CD8-positive, alpha-beta memory T cell (primary cell): ENCODE measurements at regions not wholly inside any gene's neighbourhood (a gene's known extent, or its start where the extent isn't known, plus 50 kb on each side); places are given as distances from the start of the nearest gene placed in this dataset.

ENCODE experiments used
- CTCF ChIA-PET: fragments of 350-600 bp; sonication (Branson Sonifier 250); formaldehyde crosslinking; loops from one replicate; lab custom pipeline; 2021; ENCODE audit warnings: antibody characterized with exemption; lab: Charles Lee
- POLR2A ChIA-PET: fragments of 350-600 bp; sonication (Branson Sonifier 250); formaldehyde crosslinking; loops from one replicate; lab custom pipeline; 2021; ENCODE audit warnings: antibody characterized with exemption; lab: Charles Lee
- DNase-seq, 5 donors: peaks; one replicate each; pipeline versions ENCODE4 v3.0.0 to v3.0.0-alpha.2; 2020 to 2022; ENCODE audit warnings: mixed read lengths in 1 of 5
- H3K27ac ChIP-seq: one replicate; pipeline ENCODE4 v1.7.0; 2013; ENCODE audit warnings: low read depth, mild to moderate bottlenecking, low read length, moderate library complexity
- H3K27me3 ChIP-seq: 2 replicates; pipeline ENCODE4 v1.7.0; 2013; ENCODE audit warnings: low read length, mild to moderate bottlenecking; ENCODE audit not compliant: insufficient read depth, poor library complexity, severe bottlenecking
- H3K36me3 ChIP-seq: 2 replicates; pipeline ENCODE4 v1.7.0; 2013; ENCODE audit warnings: mild to moderate bottlenecking, low read length, moderate library complexity; ENCODE audit not compliant: insufficient read depth
- H3K4me1 ChIP-seq: 2 replicates; pipeline ENCODE4 v1.7.0; 2013; ENCODE audit warnings: mild to moderate bottlenecking, low read length, moderate library complexity; ENCODE audit not compliant: insufficient read depth
- H3K4me3 ChIP-seq: 2 replicates; pipeline ENCODE4 v1.7.0; 2013; ENCODE audit warnings: mild to moderate bottlenecking, low read length
- H3K9me3 ChIP-seq: 2 replicates; pipeline ENCODE4 v1.7.0; 2013; ENCODE audit warnings: mild to moderate bottlenecking, low read length
- H3K27ac Mint-ChIP-seq, 8 donors: one replicate each; pipeline ENCODE4 v1.8.0; 2020 to 2021; ENCODE audit warnings: mixed read lengths in 8 of 8, mild to moderate bottlenecking in 6 of 8, inconsistent platforms in 3 of 8, moderate library complexity in 3 of 8
- H3K27me3 Mint-ChIP-seq, 2 donors: one replicate each; pipeline ENCODE4 v1.8.0; 2020 to 2021; ENCODE audit warnings: mixed read lengths in 2 of 2, mild to moderate bottlenecking in 1 of 2, moderate library complexity in 1 of 2
- H3K36me3 Mint-ChIP-seq, 3 donors: one replicate each; pipeline ENCODE4 v1.8.0; 2020 to 2021; ENCODE audit warnings: mixed read lengths in 3 of 3, inconsistent platforms in 1 of 3, mild to moderate bottlenecking in 1 of 3
- H3K4me1 Mint-ChIP-seq, 3 donors: one replicate each; pipeline ENCODE4 v1.8.0; 2020 to 2021; ENCODE audit warnings: mixed read lengths in 3 of 3, inconsistent platforms in 1 of 3, mild to moderate bottlenecking in 1 of 3
- H3K4me3 Mint-ChIP-seq, 7 donors: one replicate each; pipeline ENCODE4 v1.8.0; 2020 to 2021; ENCODE audit warnings: mixed read lengths in 7 of 7, mild to moderate bottlenecking in 6 of 7, moderate library complexity in 4 of 7, inconsistent platforms in 2 of 7
- H3K9me3 Mint-ChIP-seq, 5 donors: one replicate each; pipeline ENCODE4 v1.8.0; 2020 to 2022; ENCODE audit warnings: mixed read lengths in 5 of 5, mild to moderate bottlenecking in 3 of 5, moderate library complexity in 2 of 5, inconsistent platforms in 1 of 5

DNA sequence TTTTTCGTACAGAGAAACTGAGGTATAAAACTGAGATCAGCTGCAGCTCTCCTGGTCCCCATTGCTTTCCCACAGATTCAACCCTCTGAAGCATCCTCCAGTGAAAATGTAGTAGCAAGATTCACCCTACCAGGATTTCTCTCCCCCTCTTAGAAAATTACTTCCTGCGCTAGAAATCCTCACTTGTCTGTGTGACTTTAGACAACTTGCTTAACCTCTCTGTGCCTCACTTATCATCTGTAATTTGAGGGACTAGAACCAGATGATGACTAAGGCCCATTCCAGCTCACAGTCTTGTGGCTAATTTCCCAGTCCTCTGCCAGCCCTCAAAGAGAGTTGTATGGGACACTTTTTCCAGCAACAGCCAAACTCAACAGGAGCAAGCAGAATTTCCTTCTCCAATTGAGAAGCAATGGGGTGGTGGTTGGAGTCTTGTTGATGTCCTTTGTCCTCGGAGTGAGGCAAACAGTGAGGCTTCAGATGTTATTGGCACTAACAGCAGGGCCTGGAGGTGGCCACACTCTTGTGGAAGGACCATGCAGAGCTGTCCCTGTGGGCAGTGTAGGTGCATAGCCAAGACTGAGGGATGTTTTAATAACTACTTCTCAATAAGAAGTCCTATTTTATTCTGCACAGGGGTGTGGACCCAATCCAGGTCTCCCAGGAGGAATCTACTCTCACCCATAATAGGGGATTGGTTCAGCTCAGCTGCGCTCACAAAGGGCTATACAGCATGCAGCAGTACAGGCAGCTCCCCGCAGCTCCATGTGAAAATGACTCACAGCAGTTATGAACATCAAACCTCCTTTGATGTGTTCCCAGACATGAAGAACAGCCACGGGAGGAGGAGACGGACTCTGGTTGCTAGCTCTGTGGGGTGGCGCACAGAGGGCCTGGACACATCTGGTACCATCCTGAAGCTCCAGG, 200.1 kb downstream of the DAD1 start:
- Mint-ChIP-seq H3K27ac (no peak overlapping the region), H3K4me1 (no peaks in the 10 kb centered on the region), H3K4me3 (no peak overlapping the region), H3K36me3 (no peaks in the 10 kb centered on the region), H3K27me3 (no peaks in the 10 kb centered on the region), H3K9me3 (no peaks in the 10 kb centered on the region)
- no peak for DNase-seq
- ChIA-PET POLR2A (no interaction called here), CTCF (no interaction called here)
- no peaks in the 10 kb centered on the region for H3K4me1 ChIP-seq
- no peaks in the 10 kb centered on the region for H3K36me3 ChIP-seq
- H3K4me3 ChIP-seq = no peak overlapping the region
- H3K9me3 ChIP-seq = no peaks in the 10 kb centered on the region
- H3K27me3 ChIP-seq = no peaks in the 10 kb centered on the region
- no peak overlapping the region for H3K27ac ChIP-seq

DNA sequence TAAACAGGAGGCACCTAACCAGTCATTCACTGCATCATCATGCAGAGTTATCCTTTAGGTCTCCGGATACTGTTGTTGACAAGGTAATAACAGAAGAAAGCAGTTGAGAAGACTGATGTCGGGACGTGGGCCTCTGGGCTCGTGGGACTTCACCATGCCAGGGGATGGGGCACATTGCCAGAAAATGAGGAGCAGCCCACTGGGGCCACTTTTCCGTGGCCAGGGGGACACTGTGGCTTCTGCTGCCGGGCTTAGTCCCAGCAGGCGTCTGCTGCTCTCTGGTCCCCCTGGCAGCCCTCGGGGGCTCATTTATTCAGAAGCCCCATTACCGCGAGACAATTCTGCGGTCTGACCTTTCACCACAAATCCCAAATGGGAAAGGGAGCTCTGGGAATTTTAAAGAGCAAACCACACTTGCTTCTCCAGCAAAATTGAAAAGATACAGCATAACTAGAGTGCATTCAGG, 201.2 kb downstream of the DAD1 start:
- Mint-ChIP-seq H3K27ac (no peak overlapping the region), H3K4me3 (no peak overlapping the region), H3K9me3 (no peaks in the 10 kb centered on the region), H3K4me1 (no peaks in the 10 kb centered on the region), H3K36me3 (no peaks in the 10 kb centered on the region), H3K27me3 (no peaks in the 10 kb centered on the region)
- no peak overlapping the region for H3K27ac ChIP-seq
- H3K27me3 ChIP-seq = no peaks in the 10 kb centered on the region
- H3K36me3 ChIP-seq = no peaks in the 10 kb centered on the region
- ChIA-PET CTCF (no interaction called here), POLR2A (no interaction called here)
- H3K4me1 ChIP-seq = no peaks in the 10 kb centered on the region
- H3K9me3 ChIP-seq = no peaks in the 10 kb centered on the region
- H3K4me3 ChIP-seq = no peak overlapping the region
- DNase-seq = no peak

- no peaks in the 10 kb centered on the region for H3K9me3 ChIP-seq
- no peak overlapping the region for H3K4me3 ChIP-seq
- H3K27me3 Mint-ChIP-seq = no peaks in the 10 kb centered on the region
- ChIA-PET POLR2A (no interaction called here), CTCF (no interaction called here)
- H3K4me3 Mint-ChIP-seq = no peak overlapping the region
- H3K4me1 Mint-ChIP-seq = no peaks in the 10 kb centered on the region
- H3K36me3 Mint-ChIP-seq = no peaks in the 10 kb centered on the region
- H3K9me3 Mint-ChIP-seq = no peaks in the 10 kb centered on the region
- no peaks in the 10 kb centered on the region for H3K36me3 ChIP-seq
- no peak overlapping the region for H3K27ac ChIP-seq
- H3K27ac Mint-ChIP-seq = no peak overlapping the region
- no peak for DNase-seq
- H3K4me1 ChIP-seq = no peaks in the 10 kb centered on the region
- no peaks in the 10 kb centered on the region for H3K27me3 ChIP-seq
These were observed 201.9 kb downstream of the DAD1 start for GRCh38 chr14:22386924-22387775.

DNA sequence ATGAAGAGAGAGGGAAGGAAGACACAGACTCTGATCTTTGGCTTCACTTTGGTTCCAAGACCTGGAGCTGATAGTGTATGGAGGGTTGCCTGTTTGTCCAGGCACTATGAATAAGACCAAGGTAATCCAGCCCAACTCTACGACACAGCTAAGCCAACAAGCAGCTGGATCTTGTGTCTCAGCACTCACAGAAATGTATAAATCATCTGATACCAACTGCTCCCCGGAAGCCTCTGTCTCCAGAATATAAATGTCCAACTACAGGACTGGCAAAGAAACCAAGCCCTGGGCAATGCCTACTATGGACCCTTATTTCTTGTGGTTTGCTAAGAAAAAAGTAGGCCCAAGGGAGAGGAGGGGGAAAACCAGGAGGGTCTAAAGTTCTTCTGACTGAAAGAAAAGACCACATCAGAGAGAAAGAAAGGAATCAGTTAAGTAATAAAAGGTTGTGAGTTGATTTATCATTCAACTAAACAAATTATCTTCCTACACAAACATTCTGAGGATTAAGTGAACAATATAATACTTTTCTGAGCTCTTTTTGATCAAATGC, 204.0 kb downstream of the DAD1 start:
- Mint-ChIP-seq H3K27ac (no peak overlapping the region), H3K4me3 (no peak overlapping the region), H3K36me3 (no peaks in the 10 kb centered on the region), H3K27me3 (no peaks in the 10 kb centered on the region), H3K9me3 (no peaks in the 10 kb centered on the region), H3K4me1 (no peaks in the 10 kb centered on the region)
- Histone ChIP-seq H3K4me1 (no peaks in the 10 kb centered on the region), H3K4me3 (no peak overlapping the region), H3K9me3 (no peaks in the 10 kb centered on the region), H3K27ac (no peak overlapping the region), H3K27me3 (no peaks in the 10 kb centered on the region), H3K36me3 (no peaks in the 10 kb centered on the region)
- no peak for DNase-seq
- ChIA-PET CTCF (no interaction called here), POLR2A (no interaction called here)

- H3K4me1 Mint-ChIP-seq = no peaks in the 10 kb centered on the region
- no peak overlapping the region for H3K4me3 Mint-ChIP-seq
- H3K27ac ChIP-seq = no peak overlapping the region
These were observed 204.9 kb downstream of the DAD1 start for GRCh38 chr14:22384167-22384549.

DNA sequence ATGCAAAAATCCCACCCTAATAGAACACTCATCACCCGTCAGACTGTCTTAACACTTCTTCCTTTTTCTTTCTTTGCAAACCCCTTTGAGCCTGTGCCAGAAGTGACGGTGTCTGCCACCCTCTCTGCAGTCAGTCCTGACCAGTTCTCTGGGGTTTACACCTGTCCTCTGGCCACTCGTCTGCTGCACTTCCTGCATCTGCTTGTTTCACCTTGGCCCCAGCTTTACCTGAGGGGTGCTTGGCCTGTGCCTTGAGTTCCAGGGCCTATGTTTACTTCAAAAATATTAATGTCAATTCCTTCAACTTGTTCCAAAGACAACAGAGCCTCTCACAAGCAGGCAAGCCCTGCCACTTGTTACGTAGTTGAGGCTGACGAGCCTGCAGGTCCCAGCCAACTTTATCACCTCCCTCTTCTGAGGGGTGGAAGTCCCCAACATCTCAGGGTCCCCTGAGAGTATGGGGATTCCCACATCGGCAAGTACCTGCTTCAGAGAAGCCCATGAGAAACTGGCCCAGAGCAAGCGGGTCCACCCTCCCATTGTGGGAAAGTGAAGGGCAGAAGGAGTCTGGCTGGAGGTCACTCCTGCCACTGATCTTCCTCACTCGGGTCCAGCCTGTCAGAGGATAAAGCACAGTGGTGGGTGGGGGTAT, 205.4 kb downstream of the DAD1 start:
- H3K36me3 ChIP-seq = no peaks in the 10 kb centered on the region
- POLR2A ChIA-PET = no interaction called here
- Mint-ChIP-seq H3K36me3 (no peaks in the 10 kb centered on the region), H3K27ac (peak overlapping the region in 5 of 8 donors; percentile 38 to 80 (median 63)), H3K4me3 (no peak overlapping the region), H3K27me3 (no peaks in the 10 kb centered on the region), H3K4me1 (no peaks in the 10 kb centered on the region), H3K9me3 (no peaks in the 10 kb centered on the region)
- peak in 2 of 5 donors; percentile 10 to 18 for DNase-seq
- H3K27me3 ChIP-seq = no peaks in the 10 kb centered on the region
- no peaks in the 10 kb centered on the region for H3K9me3 ChIP-seq
- no peaks in the 10 kb centered on the region for H3K4me1 ChIP-seq
- no peak overlapping the region for H3K4me3 ChIP-seq
- CTCF ChIA-PET = no interaction called here
- H3K27ac ChIP-seq = no peak overlapping the region

More at GRCh38 chr14:22384167-22384549, 204.9 kb downstream of the DAD1 start:
- Mint-ChIP-seq H3K36me3 (no peaks in the 10 kb centered on the region), H3K27me3 (no peaks in the 10 kb centered on the region), H3K9me3 (no peaks in the 10 kb centered on the region), H3K27ac (peak overlapping the region in 3 of 8 donors; percentile 35 to 63 (median 38))
- Histone ChIP-seq H3K4me1 (no peaks in the 10 kb centered on the region), H3K9me3 (no peaks in the 10 kb centered on the region), H3K4me3 (no peak overlapping the region), H3K36me3 (no peaks in the 10 kb centered on the region), H3K27me3 (no peaks in the 10 kb centered on the region)
- ChIA-PET POLR2A (no interaction called here), CTCF (no interaction called here)
- no peak for DNase-seq

- no peaks in the 10 kb centered on the region for H3K9me3 Mint-ChIP-seq
- H3K27me3 ChIP-seq = no peaks in the 10 kb centered on the region
- H3K27me3 Mint-ChIP-seq = no peaks in the 10 kb centered on the region
- no peak overlapping the region for H3K4me3 Mint-ChIP-seq
- H3K4me1 Mint-ChIP-seq = no peaks in the 10 kb centered on the region
- H3K9me3 ChIP-seq = no peaks in the 10 kb centered on the region
- H3K4me3 ChIP-seq = no peak overlapping the region
- H3K27ac ChIP-seq = no peak overlapping the region
- ChIA-PET POLR2A (no interaction called here), CTCF (no interaction called here)
- H3K4me1 ChIP-seq = no peaks in the 10 kb centered on the region
- no peak for DNase-seq
- peak overlapping the region in 2 of 8 donors; percentile 63 to 80 for H3K27ac Mint-ChIP-seq
- H3K36me3 Mint-ChIP-seq = no peaks in the 10 kb centered on the region
- H3K36me3 ChIP-seq = no peaks in the 10 kb centered on the region
These were observed 206.1 kb downstream of the DAD1 start for GRCh38 chr14:22382955-22383354.
